ENCODE measurements at regions not wholly inside any gene's neighbourhood (a gene's known extent, or its start where the extent isn't known, plus 50 kb on each side); places are given as distances from the start of the nearest gene placed in this dataset.

DNA sequence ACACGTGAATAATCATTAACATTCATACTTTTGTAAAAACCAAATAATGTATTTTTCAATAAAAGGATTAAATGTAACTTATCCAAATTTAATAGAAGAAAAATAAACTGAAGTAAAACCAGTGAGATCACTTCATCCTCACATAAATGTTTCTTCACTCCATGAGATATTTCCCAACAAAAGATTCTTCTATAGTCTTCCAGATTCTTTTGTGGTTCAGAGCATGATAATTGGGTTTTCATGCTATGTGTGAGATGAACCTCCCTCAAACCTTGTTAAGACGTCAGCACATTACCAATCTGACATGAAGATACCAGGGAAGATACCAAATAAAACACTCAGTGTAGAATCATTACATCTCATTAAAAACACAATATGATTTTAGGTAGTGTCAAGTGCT, 62.9 kb upstream of the OXGR1 start:
- CTCF ChIA-PET: no interaction called here
- H3K9me3 Mint-ChIP-seq: peaks cover 0 to 14% (median 5%) of the 10 kb centered on the region in 11 donors
- H3K27me3 Mint-ChIP-seq: peaks cover 4 to 42% (median 33%) of the 10 kb centered on the region in 5 donors
- no peaks in the 10 kb centered on the region for H3K36me3 Mint-ChIP-seq
- intact Hi-C loops (cut with micrococcal nuclease): no loop called here
- no peaks in the 10 kb centered on the region for H3K4me1 Mint-ChIP-seq
- ATAC-seq (no peak), DNase-seq (no peak)
- Histone ChIP-seq H3K36me3 (ENCODE audit: control insufficient read depth in 2 of 3, insufficient read depth in 3 of 3, low read length in 3 of 3) (no peaks in the 10 kb centered on the region), H3K27me3 (ENCODE audit: control insufficient read depth in 2 of 2, insufficient read depth in 2 of 2, low read length in 2 of 2) (no peaks in the 10 kb centered on the region), H3K4me1 (ENCODE audit: control insufficient read depth in 2 of 2, insufficient read depth in 2 of 2, low read length in 2 of 2) (no peaks in the 10 kb centered on the region), H3K9me3 (ENCODE audit: control insufficient read depth in 2 of 3, low read length in 3 of 3) (no peaks in the 10 kb centered on the region), H3K4me3 (ENCODE audit: low read length) (no peak overlapping the region), H3K27ac (ENCODE audit: low read depth, low read length) (no peak overlapping the region)
- no peak overlapping the region for H3K4me3 Mint-ChIP-seq
- POLR2A ChIA-PET: no interaction called here
- H3K27ac Mint-ChIP-seq: no peak overlapping the region

DNA sequence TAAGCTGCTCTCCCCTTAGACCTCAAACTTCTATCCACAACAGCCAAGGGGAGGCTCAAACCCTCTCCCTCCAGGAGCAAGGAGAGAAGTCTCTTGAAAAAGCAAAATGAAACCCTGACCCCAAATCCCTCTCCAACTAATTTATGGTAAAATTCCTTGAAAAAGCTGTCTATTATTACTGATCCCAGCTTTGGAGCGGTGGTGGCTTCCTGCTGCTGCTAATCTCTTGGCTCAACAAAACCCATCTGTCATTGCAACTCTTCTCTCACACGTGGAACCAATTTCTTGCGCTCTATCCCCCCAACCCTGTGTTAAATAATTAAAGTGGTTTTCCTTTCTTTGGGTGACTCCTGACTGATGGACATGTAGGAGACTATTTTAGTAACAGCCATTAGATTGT, 64.1 kb upstream of the OXGR1 start:
- Mint-ChIP-seq H3K27me3 (peaks cover 4 to 40% (median 39%) of the 10 kb centered on the region in 5 donors), H3K4me1 (no peaks in the 10 kb centered on the region), H3K36me3 (no peaks in the 10 kb centered on the region), H3K4me3 (no peak overlapping the region), H3K9me3 (peaks cover 0 to 10% (median 2%) of the 10 kb centered on the region in 11 donors), H3K27ac (no peak overlapping the region)
- Histone ChIP-seq H3K36me3 (ENCODE audit: control insufficient read depth in 2 of 3, insufficient read depth in 3 of 3, low read length in 3 of 3) (no peaks in the 10 kb centered on the region), H3K9me3 (ENCODE audit: control insufficient read depth in 2 of 3, low read length in 3 of 3) (no peaks in the 10 kb centered on the region), H3K27me3 (ENCODE audit: control insufficient read depth in 2 of 2, insufficient read depth in 2 of 2, low read length in 2 of 2) (no peaks in the 10 kb centered on the region), H3K27ac (ENCODE audit: low read depth, low read length) (no peak overlapping the region), H3K4me3 (ENCODE audit: low read length) (no peak overlapping the region), H3K4me1 (ENCODE audit: control insufficient read depth in 2 of 2, insufficient read depth in 2 of 2, low read length in 2 of 2) (no peaks in the 10 kb centered on the region)
- ChIA-PET CTCF (no interaction called here), POLR2A (no interaction called here)
- intact Hi-C loops (cut with micrococcal nuclease): no loop called here
- ATAC-seq (no peak), DNase-seq (no peak)

DNA sequence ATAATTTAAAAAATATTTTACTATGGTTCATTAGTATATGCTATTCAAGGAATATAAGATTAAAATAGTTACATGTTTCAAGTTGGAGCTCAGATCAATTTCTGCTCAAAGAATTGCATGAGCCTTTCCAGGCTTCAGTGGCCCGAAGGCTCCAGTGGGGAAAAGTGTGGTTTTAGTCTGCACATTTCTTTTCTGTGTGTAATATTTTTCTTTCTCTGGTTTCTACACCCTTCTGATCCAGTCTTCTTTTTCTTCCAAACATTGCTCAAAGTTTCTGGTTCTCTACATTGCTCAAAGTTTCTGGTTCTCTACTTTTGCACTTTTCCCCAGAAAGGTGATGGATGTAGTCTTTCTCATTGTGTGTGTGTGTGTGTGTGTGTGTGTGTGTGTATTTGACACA, 64.7 kb upstream of the OXGR1 start:
- H3K4me1 Mint-ChIP-seq: no peaks in the 10 kb centered on the region
- H3K36me3 ChIP-seq (ENCODE audit: control insufficient read depth in 2 of 3, insufficient read depth in 3 of 3, low read length in 3 of 3): no peaks in the 10 kb centered on the region
- no peak overlapping the region for H3K27ac ChIP-seq (ENCODE audit: low read depth, low read length)
- CTCF ChIA-PET: no interaction called here
- H3K4me3 ChIP-seq (ENCODE audit: low read length): no peak overlapping the region
- H3K27me3 ChIP-seq (ENCODE audit: control insufficient read depth in 2 of 2, insufficient read depth in 2 of 2, low read length in 2 of 2): no peaks in the 10 kb centered on the region
- no peaks in the 10 kb centered on the region for H3K36me3 Mint-ChIP-seq
- H3K4me1 ChIP-seq (ENCODE audit: control insufficient read depth in 2 of 2, insufficient read depth in 2 of 2, low read length in 2 of 2): no peaks in the 10 kb centered on the region
- DNase-seq (no peak), ATAC-seq (no peak)
- H3K27ac Mint-ChIP-seq: no peak overlapping the region
- intact Hi-C loops (cut with micrococcal nuclease): no loop called here
- peaks cover 4 to 40% (median 39%) of the 10 kb centered on the region in 5 donors for H3K27me3 Mint-ChIP-seq
- no peaks in the 10 kb centered on the region for H3K9me3 ChIP-seq (ENCODE audit: control insufficient read depth in 2 of 3, low read length in 3 of 3)
- POLR2A ChIA-PET: no interaction called here
- H3K9me3 Mint-ChIP-seq: peaks cover 0 to 6% (median 2%) of the 10 kb centered on the region in 11 donors
- no peak overlapping the region for H3K4me3 Mint-ChIP-seq

DNA sequence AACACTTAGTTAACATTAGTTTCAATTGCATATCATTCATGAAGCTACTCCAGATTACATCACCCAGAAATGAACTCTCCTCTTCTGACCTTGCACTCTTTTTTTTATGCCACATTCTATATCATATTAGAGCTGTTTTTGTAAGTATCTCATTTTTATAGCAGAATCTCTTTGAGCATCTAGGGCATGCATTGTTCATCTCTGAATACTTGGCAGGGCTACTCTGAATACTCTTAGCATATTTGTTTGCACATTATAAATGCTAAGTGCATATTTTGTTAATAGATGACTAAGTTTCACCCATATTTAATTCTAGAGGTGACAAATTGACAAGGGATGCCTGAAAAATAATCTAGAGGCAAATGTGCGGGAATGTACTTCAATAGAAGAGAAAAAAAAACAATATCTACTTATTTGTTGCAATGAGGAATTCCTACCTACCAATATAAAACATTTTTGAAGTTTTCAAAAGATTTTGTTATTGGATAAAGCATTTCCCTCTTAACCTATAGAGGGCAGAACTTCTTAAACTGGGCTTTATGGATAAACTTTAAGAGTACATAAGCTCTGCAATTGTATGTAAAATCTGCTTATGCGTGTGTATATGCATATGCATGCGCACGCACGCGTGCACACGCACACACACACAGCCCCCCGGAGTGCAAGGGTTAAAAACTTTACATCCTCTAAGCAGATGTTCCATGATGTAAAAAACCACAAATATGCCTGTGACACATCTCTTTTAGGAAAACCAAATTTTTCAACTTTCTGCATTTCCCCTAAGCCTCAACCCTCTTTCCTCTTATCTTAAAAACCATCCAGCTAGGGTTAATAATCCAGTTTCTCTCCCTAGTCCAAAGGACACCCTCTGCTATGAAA, 73.0 kb upstream of the OXGR1 start:
- Histone ChIP-seq H3K27me3 (ENCODE audit: control insufficient read depth in 2 of 2, insufficient read depth in 2 of 2, low read length in 2 of 2) (no peaks in the 10 kb centered on the region), H3K4me3 (ENCODE audit: low read length) (no peak overlapping the region), H3K4me1 (ENCODE audit: control insufficient read depth in 2 of 2, insufficient read depth in 2 of 2, low read length in 2 of 2) (no peaks in the 10 kb centered on the region), H3K36me3 (ENCODE audit: control insufficient read depth in 2 of 3, insufficient read depth in 3 of 3, low read length in 3 of 3) (no peaks in the 10 kb centered on the region), H3K9me3 (ENCODE audit: control insufficient read depth in 2 of 3, low read length in 3 of 3) (no peaks in the 10 kb centered on the region), H3K27ac (ENCODE audit: low read depth, low read length) (no peak overlapping the region)
- DNase-seq: no peak
- Mint-ChIP-seq H3K27ac (no peak overlapping the region), H3K4me1 (no peaks in the 10 kb centered on the region), H3K4me3 (no peak overlapping the region), H3K9me3 (peaks cover 0 to 2% (median 0%) of the 10 kb centered on the region in 11 donors), H3K27me3 (peaks cover 0 to 40% (median 31%) of the 10 kb centered on the region in 5 donors), H3K36me3 (peaks cover 0 to 6% (median 0%) of the 10 kb centered on the region in 5 donors)
- intact Hi-C loops (cut with micrococcal nuclease): no loop called here
- ATAC-seq: no peak
- ChIA-PET CTCF (no interaction called here), POLR2A (no interaction called here)

DNA sequence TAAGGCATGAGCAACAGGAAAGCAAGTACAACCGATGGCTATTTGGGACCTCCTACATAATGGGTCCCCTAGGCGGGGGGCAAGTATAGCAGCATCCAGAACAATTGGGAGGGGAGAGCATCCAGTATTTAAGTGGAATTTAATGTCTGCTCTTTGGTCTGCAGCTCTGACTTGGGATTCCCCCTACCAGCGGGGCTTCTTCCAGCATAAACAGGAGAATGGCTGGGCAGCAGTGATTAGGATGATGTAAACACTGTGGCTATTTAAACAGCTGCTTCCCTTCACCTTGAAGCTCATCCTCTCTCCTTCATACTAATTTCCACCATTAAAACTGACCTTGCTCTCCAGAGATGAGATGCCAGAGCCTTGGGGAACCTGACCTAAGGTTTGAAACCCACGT, 73.9 kb upstream of the OXGR1 start:
- peaks cover 0 to 6% (median 0%) of the 10 kb centered on the region in 5 donors for H3K36me3 Mint-ChIP-seq
- no peak overlapping the region for H3K4me3 Mint-ChIP-seq
- Histone ChIP-seq H3K27me3 (ENCODE audit: control insufficient read depth in 2 of 2, insufficient read depth in 2 of 2, low read length in 2 of 2) (no peaks in the 10 kb centered on the region), H3K9me3 (ENCODE audit: control insufficient read depth in 2 of 3, low read length in 3 of 3) (no peaks in the 10 kb centered on the region), H3K27ac (ENCODE audit: low read depth, low read length) (no peak overlapping the region), H3K4me3 (ENCODE audit: low read length) (no peak overlapping the region), H3K36me3 (ENCODE audit: control insufficient read depth in 2 of 3, insufficient read depth in 3 of 3, low read length in 3 of 3) (no peaks in the 10 kb centered on the region), H3K4me1 (ENCODE audit: control insufficient read depth in 2 of 2, insufficient read depth in 2 of 2, low read length in 2 of 2) (no peaks in the 10 kb centered on the region)
- no peaks in the 10 kb centered on the region for H3K4me1 Mint-ChIP-seq
- intact Hi-C loops (cut with micrococcal nuclease): no loop called here
- ATAC-seq (no peak), DNase-seq (no peak)
- H3K9me3 Mint-ChIP-seq: peaks cover 0 to 2% (median 0%) of the 10 kb centered on the region in 11 donors
- H3K27ac Mint-ChIP-seq: no peak overlapping the region
- ChIA-PET POLR2A (no interaction called here), CTCF (no interaction called here)
- H3K27me3 Mint-ChIP-seq: peaks cover 0 to 35% (median 25%) of the 10 kb centered on the region in 5 donors

DNA sequence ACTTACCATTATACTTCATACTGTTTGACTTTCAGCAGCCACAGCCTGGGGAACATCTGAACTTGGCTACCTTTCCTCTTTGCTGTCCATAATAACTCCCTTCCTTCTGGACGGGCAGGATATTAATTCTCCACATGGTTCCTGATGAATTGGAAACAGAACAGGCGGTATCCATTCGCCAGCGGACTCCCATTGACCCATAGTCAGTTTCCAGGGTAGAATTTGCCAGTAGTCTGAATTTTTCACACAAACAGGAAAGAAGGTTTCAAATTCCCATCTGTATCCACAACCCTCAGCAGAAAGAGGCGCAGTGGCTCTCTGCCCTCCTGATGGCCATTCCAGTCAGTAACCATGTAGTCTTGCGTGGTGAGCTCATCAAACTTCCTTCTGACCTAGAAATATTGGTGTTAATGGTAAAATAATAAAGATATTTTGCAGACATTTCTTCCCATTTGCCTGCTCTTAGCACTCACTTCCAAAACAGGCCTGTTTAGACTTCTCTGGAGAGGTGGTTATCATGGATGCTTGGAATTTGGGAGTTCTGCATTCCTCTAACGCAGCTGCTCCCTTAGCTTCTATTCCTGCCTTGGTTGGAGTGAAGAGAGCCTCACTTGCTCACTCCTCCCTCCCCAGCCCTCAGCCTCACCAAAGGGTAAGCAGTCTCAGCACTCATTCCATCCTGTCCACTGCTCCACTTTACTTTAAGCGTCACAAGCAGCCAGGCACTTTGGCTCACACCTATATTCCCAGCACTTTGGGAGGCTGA, 75.0 kb upstream of the OXGR1 start:
- Mint-ChIP-seq H3K27me3 (peaks cover 0 to 28% (median 26%) of the 10 kb centered on the region in 5 donors), H3K9me3 (peaks cover under 1 to 9% (median 2%) of the 10 kb centered on the region in 11 donors), H3K4me3 (no peak overlapping the region), H3K36me3 (peaks cover 0 to 6% (median 0%) of the 10 kb centered on the region in 5 donors), H3K27ac (no peak overlapping the region), H3K4me1 (no peaks in the 10 kb centered on the region)
- Histone ChIP-seq H3K9me3 (ENCODE audit: control insufficient read depth in 2 of 3, low read length in 3 of 3) (peaks cover 0 to 2% (median 0%) of the 10 kb centered on the region in 3 experiments), H3K36me3 (ENCODE audit: control insufficient read depth in 2 of 3, insufficient read depth in 3 of 3, low read length in 3 of 3) (no peaks in the 10 kb centered on the region), H3K27ac (ENCODE audit: low read depth, low read length) (no peak overlapping the region), H3K4me3 (ENCODE audit: low read length) (no peak overlapping the region), H3K27me3 (ENCODE audit: control insufficient read depth in 2 of 2, insufficient read depth in 2 of 2, low read length in 2 of 2) (peaks cover 0 to 4% of the 10 kb centered on the region in 2 donors), H3K4me1 (ENCODE audit: control insufficient read depth in 2 of 2, insufficient read depth in 2 of 2, low read length in 2 of 2) (no peaks in the 10 kb centered on the region)
- CTCF ChIA-PET: no interaction called here
- ATAC-seq (no peak), DNase-seq (no peak)
- intact Hi-C loops (cut with micrococcal nuclease): no loop called here
- POLR2A ChIA-PET: no interaction called here

Data from naive thymus-derived CD4-positive, alpha-beta T cell (primary cell).